Fibroblast of pulmonary artery (primary cell): ENCODE measurements at regions not wholly inside any gene's neighbourhood (a gene's known extent, or its start where the extent isn't known, plus 50 kb on each side); places are given as distances from the start of the nearest gene placed in this dataset.
A peak's percentile ranks its signal among the peaks of the same experiment; 100 is the strongest.

Experiments
- DNase-seq: peaks from one replicate; pipeline ENCODE4 v3.0.0-alpha.2; 2010; ENCODE audit warnings: low read depth
- H3K4me3 ChIP-seq: replicated peaks from 2 replicates; pipeline ENCODE4 v1.5.1; 2011; ENCODE audit warnings: low read depth, mild to moderate bottlenecking, control low read depth, low read length, moderate library complexity
- TF ChIP-seq, protein P1 (sequence below): IDR thresholded peaks from 2 replicates; pipeline ENCODE4 v1.5.1; 2011; ENCODE audit warnings: mild to moderate bottlenecking, control low read depth, low read length, inconsistent platforms; ENCODE audit errors: missing control alignments

- TF ChIP-seq, protein P1, sequence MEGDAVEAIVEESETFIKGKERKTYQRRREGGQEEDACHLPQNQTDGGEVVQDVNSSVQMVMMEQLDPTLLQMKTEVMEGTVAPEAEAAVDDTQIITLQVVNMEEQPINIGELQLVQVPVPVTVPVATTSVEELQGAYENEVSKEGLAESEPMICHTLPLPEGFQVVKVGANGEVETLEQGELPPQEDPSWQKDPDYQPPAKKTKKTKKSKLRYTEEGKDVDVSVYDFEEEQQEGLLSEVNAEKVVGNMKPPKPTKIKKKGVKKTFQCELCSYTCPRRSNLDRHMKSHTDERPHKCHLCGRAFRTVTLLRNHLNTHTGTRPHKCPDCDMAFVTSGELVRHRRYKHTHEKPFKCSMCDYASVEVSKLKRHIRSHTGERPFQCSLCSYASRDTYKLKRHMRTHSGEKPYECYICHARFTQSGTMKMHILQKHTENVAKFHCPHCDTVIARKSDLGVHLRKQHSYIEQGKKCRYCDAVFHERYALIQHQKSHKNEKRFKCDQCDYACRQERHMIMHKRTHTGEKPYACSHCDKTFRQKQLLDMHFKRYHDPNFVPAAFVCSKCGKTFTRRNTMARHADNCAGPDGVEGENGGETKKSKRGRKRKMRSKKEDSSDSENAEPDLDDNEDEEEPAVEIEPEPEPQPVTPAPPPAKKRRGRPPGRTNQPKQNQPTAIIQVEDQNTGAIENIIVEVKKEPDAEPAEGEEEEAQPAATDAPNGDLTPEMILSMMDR = no peak
- no peak for DNase-seq
- no peak overlapping the region for H3K4me3 ChIP-seq
These were observed 377.4 kb upstream of the DSEL start for GRCh38 chr18:67893916-67894315.

- H3K4me3 ChIP-seq = no peak overlapping the region
- TF ChIP-seq, protein P1 = no peak
- no peak for DNase-seq
These were observed 360.4 kb upstream of the DSEL start for GRCh38 chr18:67876871-67877270.

DNA sequence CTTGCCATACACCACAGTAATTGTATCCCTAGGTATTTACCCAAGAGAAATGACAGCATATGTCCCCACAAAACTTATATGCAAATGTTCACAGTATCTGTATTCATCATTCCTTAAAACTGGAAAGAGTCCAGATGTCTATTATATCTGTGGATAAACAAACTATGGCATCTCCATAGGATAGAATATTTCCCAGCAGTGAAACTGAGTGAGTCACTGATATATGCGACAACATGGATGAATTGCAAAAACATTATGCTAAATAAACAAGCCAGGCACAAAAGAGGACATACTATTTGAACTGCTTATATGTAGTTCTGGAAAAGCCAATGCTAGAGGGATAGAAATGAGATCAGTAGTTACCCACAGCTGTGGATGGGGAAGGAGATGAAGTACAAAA lies 359.4 kb upstream of the DSEL start:
- DNase-seq = peak; percentile 22
- H3K4me3 ChIP-seq = no peak overlapping the region
- TF ChIP-seq, protein P1 = no peak

DNA sequence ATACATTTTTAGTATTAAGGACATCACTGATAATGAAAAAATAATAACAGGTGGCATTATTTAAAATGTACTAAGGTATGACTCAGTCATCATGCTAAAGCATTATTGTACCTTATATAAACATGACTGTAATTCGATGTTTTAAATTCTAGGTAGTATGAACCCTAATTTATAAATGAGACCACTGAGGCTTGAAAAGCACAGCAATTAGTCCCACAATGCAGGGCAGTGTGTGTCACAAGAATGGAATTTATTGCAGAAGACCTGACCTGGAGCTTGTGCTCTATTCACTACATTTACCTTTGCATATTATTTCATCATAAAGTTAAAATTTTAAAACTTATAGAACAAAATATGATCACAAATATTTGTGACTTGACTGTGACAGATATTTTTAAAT lies 358.5 kb upstream of the DSEL start:
- no peak overlapping the region for H3K4me3 ChIP-seq
- DNase-seq = no peak
- TF ChIP-seq, protein P1 = no peak

DNA sequence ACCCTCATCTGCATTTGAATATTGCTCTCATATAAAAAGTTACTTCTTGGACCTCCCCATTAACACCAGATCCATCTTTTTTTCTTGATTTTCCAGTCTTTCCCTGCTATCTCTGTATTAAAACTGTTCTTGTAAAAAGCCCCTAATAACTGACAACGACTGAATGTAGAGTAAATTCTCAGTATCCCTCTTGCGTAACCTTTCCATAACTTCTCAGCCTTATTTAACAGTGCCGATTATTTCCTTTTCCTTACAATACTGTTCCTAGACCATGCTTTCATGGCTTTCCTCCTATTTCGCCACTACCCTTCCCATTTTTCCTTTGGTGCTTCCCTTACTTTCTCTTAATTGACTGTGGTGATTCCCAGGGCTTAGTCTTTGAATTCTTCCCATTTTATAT lies 348.9 kb upstream of the DSEL start:
- H3K4me3 ChIP-seq = no peak overlapping the region
- TF ChIP-seq, protein P1 = no peak
- no peak for DNase-seq

DNA sequence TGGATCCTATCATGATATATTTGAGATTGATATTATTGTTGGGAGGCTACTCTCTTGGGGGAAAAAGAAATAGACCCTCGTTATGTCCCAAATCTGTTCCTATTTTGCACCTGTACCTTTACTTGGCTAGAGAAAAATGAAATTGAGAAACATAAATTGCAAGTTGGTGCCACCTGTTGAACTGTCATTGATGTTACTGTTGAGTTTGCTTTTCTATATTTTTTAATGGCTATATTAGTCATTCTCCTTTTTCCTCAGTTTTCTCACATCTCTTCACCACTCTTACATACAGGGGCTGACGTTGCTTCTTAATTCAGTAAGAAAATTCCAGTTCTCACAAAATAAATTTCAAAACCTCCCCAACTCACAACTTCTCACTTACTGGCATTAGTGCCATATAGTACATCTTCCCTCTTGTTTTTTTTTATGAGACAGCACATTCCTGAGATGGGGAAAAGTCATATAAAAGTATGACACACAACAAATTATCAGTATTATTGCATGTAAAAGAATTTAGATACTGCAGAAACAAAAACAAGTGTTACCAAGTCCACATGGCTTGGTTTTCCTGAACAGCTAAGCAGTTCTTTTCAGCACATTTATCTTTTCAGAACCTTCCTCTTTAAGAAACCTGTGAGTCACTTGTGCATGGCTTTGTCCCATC lies 348.3 kb upstream of the DSEL start:
- TF ChIP-seq, protein P1 = no peak
- peak; percentile 67 for DNase-seq
- no peak overlapping the region for H3K4me3 ChIP-seq

DNA sequence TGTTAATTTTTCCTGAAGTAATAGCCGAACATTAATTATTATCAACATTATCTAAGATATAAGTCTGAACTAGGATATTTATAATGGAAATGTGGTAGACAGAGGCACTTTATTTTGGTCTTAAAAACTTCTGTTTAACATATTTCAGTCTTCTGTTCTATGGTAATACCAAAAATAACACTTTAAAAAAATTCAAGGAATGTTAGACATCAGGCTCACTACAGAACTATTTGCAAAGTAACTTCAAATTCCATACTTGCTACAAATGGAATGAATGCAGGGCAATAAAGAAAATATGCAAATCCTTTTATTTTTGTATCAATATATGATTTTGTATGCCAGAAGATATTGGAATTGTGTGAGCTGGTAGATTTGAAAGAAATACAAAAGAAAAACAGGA lies 345.5 kb upstream of the DSEL start:
- TF ChIP-seq, protein P1 = no peak
- no peak overlapping the region for H3K4me3 ChIP-seq
- DNase-seq = peak; percentile 36
